MCF 10A (cell line): ENCODE measurements at regions not wholly inside any gene's neighbourhood (a gene's known extent, or its start where the extent isn't known, plus 50 kb on each side); places are given as distances from the start of the nearest gene placed in this dataset.

Experiments used
- BruUV-seq: library from RNA; stranded (reverse); fragments of 400-500 nt; replicated peaks from 2 replicates; lab custom pipeline; 2021; lab: Mats Ljungman, UMichigan
- CTCF ChIA-PET: fragments of 300-600 bp; sonication (Branson Sonifier 250); formaldehyde crosslinking; extraction: SDS; loops from one replicate; lab custom pipeline; 2021; ENCODE audit warnings: antibody characterized with exemption, inconsistent platforms; lab: Yijun Ruan, JAX
- POLR2A ChIA-PET: fragments of 300-600, 350-650 bp; sonication (Branson Sonifier 250); formaldehyde crosslinking; extraction: SDS; loops from one replicate; lab custom pipeline; 2020; ENCODE audit warnings: antibody characterized with exemption, inconsistent platforms; lab: Yijun Ruan, JAX
- DNase-seq: peaks from one replicate; pipeline ENCODE4 v3.0.0-alpha.2; 2018; ENCODE audit not compliant: unreplicated experiment
- H3K27ac Mint-ChIP-seq: one replicate; pipeline ENCODE4 v1.8.0; 2022; ENCODE audit warnings: mild to moderate bottlenecking, low read depth, mixed read lengths; ENCODE audit not compliant: unreplicated experiment
- H3K27me3 Mint-ChIP-seq: one replicate; pipeline ENCODE4 v1.8.0; 2022; ENCODE audit warnings: mixed read lengths; ENCODE audit not compliant: insufficient read depth, unreplicated experiment
- H3K36me3 Mint-ChIP-seq: one replicate; pipeline ENCODE4 v1.8.0; 2022; ENCODE audit warnings: mild to moderate bottlenecking, moderate library complexity, mixed read lengths; ENCODE audit not compliant: insufficient read depth, unreplicated experiment
- H3K4me1 Mint-ChIP-seq: one replicate; pipeline ENCODE4 v1.8.0; 2022; ENCODE audit warnings: mixed read lengths; ENCODE audit not compliant: insufficient read depth, unreplicated experiment
- H3K4me3 Mint-ChIP-seq: one replicate; pipeline ENCODE4 v1.8.0; 2022; ENCODE audit warnings: mild to moderate bottlenecking, moderate library complexity, mixed read lengths; ENCODE audit not compliant: unreplicated experiment
- H3K9me3 Mint-ChIP-seq: one replicate; pipeline ENCODE4 v1.8.0; 2022; ENCODE audit warnings: mixed read lengths; ENCODE audit not compliant: unreplicated experiment
- intact Hi-C: fragments of 100-400 bp; cut with micrococcal nuclease; formaldehyde crosslinking; loops from 2 replicates; pipeline ENCODE4 v1.14.1; 2022
- TF ChIP-seq, protein P1 (sequence below): fragments of 200-600 bp; IDR thresholded peaks from one replicate; pipeline ENCODE4 v1.8.0; 2022; ENCODE audit warnings: antibody characterized with exemption, mild to moderate bottlenecking; ENCODE audit not compliant: unreplicated experiment

DNA sequence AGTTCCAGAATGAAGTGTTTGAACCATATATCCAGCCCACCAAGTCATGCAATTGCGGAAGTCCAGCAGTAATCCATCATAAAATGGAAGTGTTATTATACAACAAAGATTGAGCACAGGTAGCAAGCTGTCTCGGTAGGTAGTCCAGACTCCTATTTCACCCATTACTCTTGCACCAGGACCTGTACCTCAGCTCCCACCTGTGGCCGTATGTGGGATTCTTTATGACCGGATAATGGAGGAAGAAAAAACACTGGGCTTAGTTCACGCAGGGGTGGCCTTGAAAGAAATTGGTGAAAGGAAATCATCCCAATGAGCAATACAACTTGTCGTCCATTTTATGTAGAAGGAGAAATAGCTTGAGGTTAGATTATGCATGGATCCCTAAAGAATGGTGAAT is 216.3 kb downstream of the ESM1 start:
- no TSS peak for BruUV-seq
- DNase-seq = no peak
- no peaks in the 10 kb centered on the region for H3K9me3 Mint-ChIP-seq
- TF ChIP-seq, protein P1, sequence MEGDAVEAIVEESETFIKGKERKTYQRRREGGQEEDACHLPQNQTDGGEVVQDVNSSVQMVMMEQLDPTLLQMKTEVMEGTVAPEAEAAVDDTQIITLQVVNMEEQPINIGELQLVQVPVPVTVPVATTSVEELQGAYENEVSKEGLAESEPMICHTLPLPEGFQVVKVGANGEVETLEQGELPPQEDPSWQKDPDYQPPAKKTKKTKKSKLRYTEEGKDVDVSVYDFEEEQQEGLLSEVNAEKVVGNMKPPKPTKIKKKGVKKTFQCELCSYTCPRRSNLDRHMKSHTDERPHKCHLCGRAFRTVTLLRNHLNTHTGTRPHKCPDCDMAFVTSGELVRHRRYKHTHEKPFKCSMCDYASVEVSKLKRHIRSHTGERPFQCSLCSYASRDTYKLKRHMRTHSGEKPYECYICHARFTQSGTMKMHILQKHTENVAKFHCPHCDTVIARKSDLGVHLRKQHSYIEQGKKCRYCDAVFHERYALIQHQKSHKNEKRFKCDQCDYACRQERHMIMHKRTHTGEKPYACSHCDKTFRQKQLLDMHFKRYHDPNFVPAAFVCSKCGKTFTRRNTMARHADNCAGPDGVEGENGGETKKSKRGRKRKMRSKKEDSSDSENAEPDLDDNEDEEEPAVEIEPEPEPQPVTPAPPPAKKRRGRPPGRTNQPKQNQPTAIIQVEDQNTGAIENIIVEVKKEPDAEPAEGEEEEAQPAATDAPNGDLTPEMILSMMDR = no peak
- intact Hi-C loops = no loop called here
- H3K27me3 Mint-ChIP-seq = no peaks in the 10 kb centered on the region
- ChIA-PET POLR2A (no interaction called here), CTCF (interaction anchor here (0.7 to 1.7 kb wide), 5 partner anchors 9 to 126 kb away, joined by 3 to 5 read pairs (median 3); no protein-coding TSS in a partner anchor)
- no peak overlapping the region for H3K27ac Mint-ChIP-seq
- H3K4me1 Mint-ChIP-seq = no peaks in the 10 kb centered on the region
- H3K36me3 Mint-ChIP-seq = no peaks in the 10 kb centered on the region
- no peak overlapping the region for H3K4me3 Mint-ChIP-seq

DNA sequence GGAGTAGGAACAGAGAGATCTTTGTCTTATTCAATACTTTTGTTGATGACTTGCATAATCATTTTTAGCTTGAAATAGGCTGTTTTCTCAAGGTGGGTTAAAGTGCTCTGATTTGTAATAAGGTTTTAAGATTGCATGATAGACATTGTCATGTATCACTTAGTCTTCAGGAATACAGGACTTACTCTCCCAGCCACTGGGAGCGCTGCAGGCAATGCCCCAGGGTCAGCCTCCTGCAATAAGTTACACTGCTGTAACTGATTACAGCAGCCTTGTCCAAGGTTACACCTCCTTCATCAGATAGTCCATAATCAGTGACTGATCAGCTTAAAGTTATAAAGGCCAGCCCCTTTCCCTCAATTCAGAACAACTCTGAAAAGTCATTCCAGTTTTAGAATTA is 218.6 kb downstream of the ESM1 start:
- Mint-ChIP-seq H3K36me3 (no peaks in the 10 kb centered on the region), H3K4me1 (no peaks in the 10 kb centered on the region), H3K27ac (no peak overlapping the region), H3K9me3 (no peaks in the 10 kb centered on the region), H3K27me3 (no peaks in the 10 kb centered on the region), H3K4me3 (no peak overlapping the region)
- ChIA-PET POLR2A (interaction anchor here (1.1 to 1.2 kb wide), 2 partner anchors 16 to 20 kb away, joined by 3 to 4 read pairs; no protein-coding TSS in a partner anchor), CTCF (interaction anchor here (0.8 kb wide), 1 partner anchor 100 kb away, joined by 3 read pairs; no protein-coding TSS in a partner anchor)
- TF ChIP-seq, protein P1 = no peak
- no TSS peak for BruUV-seq
- no peak for DNase-seq
- intact Hi-C loops = no loop called here

DNA sequence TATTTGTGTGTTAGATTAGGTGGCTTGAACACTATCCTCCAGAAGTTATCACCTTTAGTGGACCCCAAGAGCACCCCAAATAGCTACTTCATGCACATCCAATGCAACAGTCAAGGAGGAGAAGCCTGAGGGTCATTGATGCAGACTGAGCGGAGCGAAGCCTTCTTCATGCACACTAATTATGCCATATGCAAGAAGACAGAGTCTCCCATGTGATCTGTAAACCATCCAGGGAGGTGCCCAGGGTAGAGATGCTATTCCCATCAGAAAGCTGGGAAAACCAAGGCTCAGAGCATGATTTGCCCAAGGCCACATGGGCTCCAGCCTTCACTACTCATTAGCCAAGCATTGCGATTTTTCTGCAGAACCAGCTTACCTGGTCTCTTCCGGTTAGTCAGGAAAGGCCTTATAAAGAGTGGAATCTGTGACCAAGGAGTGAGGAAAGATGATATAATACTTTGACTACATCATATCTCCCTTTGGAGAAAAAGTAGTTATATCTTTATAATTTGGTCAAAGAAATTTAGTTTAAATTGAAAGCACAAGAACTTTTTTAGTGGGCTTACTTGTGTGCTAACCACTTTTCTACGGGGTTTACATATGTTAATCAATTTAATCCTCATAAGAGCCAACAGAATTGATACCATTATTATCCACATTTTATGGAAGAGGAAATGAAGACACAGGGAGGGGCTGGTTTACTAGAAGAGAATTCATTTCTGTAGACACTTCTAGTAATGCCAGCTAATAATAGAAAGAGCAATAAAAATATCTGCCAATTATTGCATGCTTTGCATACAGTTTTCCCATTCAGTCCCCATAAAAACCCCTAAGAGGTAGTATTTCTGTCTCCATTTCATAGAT is 220.0 kb downstream of the ESM1 start:
- Mint-ChIP-seq H3K4me1 (peaks cover 8% of the 10 kb centered on the region), H3K27me3 (no peaks in the 10 kb centered on the region), H3K27ac (no peak overlapping the region), H3K9me3 (no peaks in the 10 kb centered on the region), H3K4me3 (no peak overlapping the region), H3K36me3 (no peaks in the 10 kb centered on the region)
- DNase-seq = no peak
- CTCF ChIA-PET = interaction anchor here (0.7 to 1.3 kb wide), 3 partner anchors 106 to 276 kb away, joined by 3 to 5 read pairs (median 3); no protein-coding TSS in a partner anchor
- POLR2A ChIA-PET = interaction anchor here (0.7 kb wide), 1 partner anchor 21 kb away, joined by 3 read pairs; no protein-coding TSS in a partner anchor
- no TSS peak for BruUV-seq
- intact Hi-C loops = no loop called here
- TF ChIP-seq, protein P1 = no peak
